ENCODE measurements at regions not wholly inside any gene's neighbourhood (a gene's known extent, or its start where the extent isn't known, plus 50 kb on each side); places are given as distances from the start of the nearest gene placed in this dataset.
"Not testable (repeated sequence)": the region's sequence is repeated elsewhere in the genome, so short reads cannot be mapped to it uniquely, and the experiment has no call there.

DNA sequence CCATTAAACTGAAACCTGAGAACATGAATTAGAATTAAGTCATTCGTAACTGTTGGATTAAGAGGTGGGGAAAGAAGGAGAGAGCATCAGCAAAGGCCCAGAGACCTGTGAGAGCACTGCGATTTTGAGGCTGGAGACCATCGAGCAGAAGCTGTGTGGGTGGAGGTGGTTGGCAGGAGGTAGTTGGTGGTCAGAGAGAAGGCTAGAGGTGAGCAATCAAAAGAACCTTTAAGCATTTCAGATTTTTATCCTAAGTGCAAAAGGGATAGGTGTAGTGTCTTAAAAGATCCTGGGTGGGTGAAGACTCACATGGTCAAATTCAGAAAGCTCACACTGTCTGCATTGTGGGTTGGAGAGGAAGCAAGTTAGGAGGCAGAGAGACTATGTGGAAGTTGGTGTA is 65.1 kb upstream of the TEX264 start:
- TF ChIP-seq, protein P1, sequence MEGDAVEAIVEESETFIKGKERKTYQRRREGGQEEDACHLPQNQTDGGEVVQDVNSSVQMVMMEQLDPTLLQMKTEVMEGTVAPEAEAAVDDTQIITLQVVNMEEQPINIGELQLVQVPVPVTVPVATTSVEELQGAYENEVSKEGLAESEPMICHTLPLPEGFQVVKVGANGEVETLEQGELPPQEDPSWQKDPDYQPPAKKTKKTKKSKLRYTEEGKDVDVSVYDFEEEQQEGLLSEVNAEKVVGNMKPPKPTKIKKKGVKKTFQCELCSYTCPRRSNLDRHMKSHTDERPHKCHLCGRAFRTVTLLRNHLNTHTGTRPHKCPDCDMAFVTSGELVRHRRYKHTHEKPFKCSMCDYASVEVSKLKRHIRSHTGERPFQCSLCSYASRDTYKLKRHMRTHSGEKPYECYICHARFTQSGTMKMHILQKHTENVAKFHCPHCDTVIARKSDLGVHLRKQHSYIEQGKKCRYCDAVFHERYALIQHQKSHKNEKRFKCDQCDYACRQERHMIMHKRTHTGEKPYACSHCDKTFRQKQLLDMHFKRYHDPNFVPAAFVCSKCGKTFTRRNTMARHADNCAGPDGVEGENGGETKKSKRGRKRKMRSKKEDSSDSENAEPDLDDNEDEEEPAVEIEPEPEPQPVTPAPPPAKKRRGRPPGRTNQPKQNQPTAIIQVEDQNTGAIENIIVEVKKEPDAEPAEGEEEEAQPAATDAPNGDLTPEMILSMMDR (IDR thresholded peaks at IDR 0.05), result no peak
- Histone ChIP-seq H3K4me3 (no peak overlapping the region), H3K36me3 (ENCODE audit: insufficient read depth in 1 of 2, low read depth in 1 of 2) (no peaks in the 10 kb centered on the region), H3K27me3 (ENCODE audit: insufficient read depth in 3 of 3, low read length in 2 of 3) (no peaks in the 10 kb centered on the region), H3K4me1 (no peaks in the 10 kb centered on the region), H3K27ac (no peak overlapping the region), H3K9me3 (no peaks in the 10 kb centered on the region)
- no peak for DNase-seq
- 72 to 86% (median 77%) methylated on average over 3 of the region's 3 CpGs for WGBS, 3 donors
- intact Hi-C loops (cut with DNase I), result no loop called here
- ATAC-seq, result no peak

- intact Hi-C loops (cut with DNase I); ATAC-seq; H3K27ac ChIP-seq; H3K4me3 ChIP-seq; H3K9me3 ChIP-seq; H3K36me3 ChIP-seq (ENCODE audit: insufficient read depth in 1 of 2, low read depth in 1 of 2); DNase-seq; H3K27me3 ChIP-seq (ENCODE audit: insufficient read depth in 3 of 3, low read length in 2 of 3); H3K4me1 ChIP-seq: not testable (repeated sequence)
- WGBS, 3 donors, result 94 to 96% (median 94%) methylated on average over 2 to 4 of the region's 4 CpGs
Measured at GRCh38 chr3:51606871-51607270, 64.2 kb upstream of the TEX264 start.

GRCh38 chr3:51607591-51608325 is 63.3 kb upstream of the TEX264 start:
- ATAC-seq; H3K4me1 ChIP-seq; intact Hi-C loops (cut with DNase I); H3K4me3 ChIP-seq; DNase-seq; H3K36me3 ChIP-seq (ENCODE audit: insufficient read depth in 1 of 2, low read depth in 1 of 2); H3K27me3 ChIP-seq (ENCODE audit: insufficient read depth in 3 of 3, low read length in 2 of 3); H3K27ac ChIP-seq; H3K9me3 ChIP-seq: not testable (repeated sequence)
- 96 to 99% (median 98%) methylated on average over 36 to 57 of the region's 57 CpGs for WGBS, 3 donors

GRCh38 chr3:51610708-51611107 is 60.3 kb upstream of the TEX264 start:
- H3K9me3 ChIP-seq, result no peaks in the 10 kb centered on the region
- no peaks in the 10 kb centered on the region for H3K36me3 ChIP-seq (ENCODE audit: insufficient read depth in 1 of 2, low read depth in 1 of 2)
- H3K4me3 ChIP-seq, result no peak overlapping the region
- H3K4me1 ChIP-seq, result no peaks in the 10 kb centered on the region
- no peak for ATAC-seq
- intact Hi-C loops (cut with DNase I), result no loop called here
- WGBS, 3 donors, result 18 to 44% (median 31%) methylated on average over 1 of the region's 1 CpG
- TF ChIP-seq, protein P1 (IDR thresholded peaks at IDR 0.05), result no peak
- no peaks in the 10 kb centered on the region for H3K27me3 ChIP-seq (ENCODE audit: insufficient read depth in 3 of 3, low read length in 2 of 3)
- H3K27ac ChIP-seq, result no peak overlapping the region
- DNase-seq, result no peak

- Histone ChIP-seq H3K9me3 (no peaks in the 10 kb centered on the region), H3K4me1 (peaks cover 28% of the 10 kb centered on the region), H3K27ac (no peak overlapping the region), H3K27me3 (ENCODE audit: insufficient read depth in 3 of 3, low read length in 2 of 3) (no peaks in the 10 kb centered on the region), H3K36me3 (ENCODE audit: insufficient read depth in 1 of 2, low read depth in 1 of 2) (no peaks in the 10 kb centered on the region), H3K4me3 (no peak overlapping the region)
- 95 to 96% (median 95%) methylated on average over 3 of the region's 3 CpGs for WGBS, 3 donors
- ATAC-seq (no peak), DNase-seq (no peak)
- intact Hi-C loops (cut with DNase I), result no loop called here
- TF ChIP-seq, protein P1 (IDR thresholded peaks at IDR 0.05), result no peak
Measured at GRCh38 chr3:51617597-51617996, 53.5 kb upstream of the TEX264 start.

DNA sequence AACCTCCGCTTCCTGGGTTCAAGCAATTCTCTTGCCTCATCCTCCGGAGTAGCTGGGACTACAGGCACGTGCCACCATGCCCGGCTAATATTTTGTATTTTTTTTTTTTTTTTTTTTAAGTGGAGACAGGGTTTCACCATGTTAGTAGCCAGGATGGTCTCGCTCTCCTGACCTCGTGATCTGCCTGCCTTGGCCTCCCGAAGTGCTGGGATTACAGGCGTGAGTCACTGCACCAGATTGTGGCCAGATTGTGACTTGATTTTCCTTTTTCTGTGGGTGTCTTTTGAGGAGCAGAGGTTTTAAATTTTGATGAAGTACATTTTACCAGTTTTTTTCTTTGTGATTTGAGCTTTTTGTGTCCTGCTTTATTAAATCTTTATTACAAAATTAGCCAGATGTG is 53.0 kb upstream of the TEX264 start:
- H3K36me3 ChIP-seq (ENCODE audit: insufficient read depth in 1 of 2, low read depth in 1 of 2); H3K9me3 ChIP-seq; H3K4me3 ChIP-seq; H3K27me3 ChIP-seq (ENCODE audit: insufficient read depth in 3 of 3, low read length in 2 of 3); H3K27ac ChIP-seq; DNase-seq; intact Hi-C loops (cut with DNase I); ATAC-seq: not testable (repeated sequence)
- H3K4me1 ChIP-seq, result peaks cover 33% of the 10 kb centered on the region
- 65 to 87% (median 66%) methylated on average over 8 of the region's 8 CpGs for WGBS, 3 donors
